SU-DHL-6 (cell line): ENCODE measurements at regions not wholly inside any gene's neighbourhood (a gene's known extent, or its start where the extent isn't known, plus 50 kb on each side); places are given as distances from the start of the nearest gene placed in this dataset.

ENCODE experiments used
- CTCF ChIP-seq: fragments of 200-600 bp; sonication (generic); IDR thresholded peaks from one replicate; pipeline ENCODE4 v1.5.1; 2017; ENCODE audit warnings: antibody characterized with exemption, mild to moderate bottlenecking, low read length, moderate library complexity; ENCODE audit not compliant: insufficient read depth, poor library complexity, severe bottlenecking
- EZH2phosphoT487 ChIP-seq: fragments of 200-600 bp; sonication (generic), shearing (Covaris generic); conservative IDR thresholded peaks from 2 replicates; pipeline ENCODE4 v1.6.1; 2018; ENCODE audit warnings: mild to moderate bottlenecking, antibody characterized with exemption, low read length, moderate library complexity, mixed read lengths

DNA sequence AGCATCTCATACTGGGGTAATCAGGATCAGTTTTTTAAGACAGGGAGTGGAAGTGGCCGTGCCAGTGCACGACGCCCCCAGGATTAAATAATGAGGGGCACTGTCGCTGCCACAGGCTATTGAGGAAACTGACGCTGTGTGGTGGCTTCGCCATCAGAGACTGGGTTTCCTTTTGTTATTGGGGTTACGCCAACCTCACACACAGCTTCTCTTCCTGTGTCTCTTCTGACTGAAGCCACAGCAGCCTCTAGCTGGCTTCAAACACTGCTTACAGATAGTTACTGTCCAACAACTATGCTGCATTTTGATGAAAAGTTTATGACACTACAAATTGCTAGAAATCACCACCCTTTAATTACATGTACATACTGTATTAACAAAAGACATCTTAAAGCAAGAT is 521.9 kb upstream of the SALL3 start:
- TF ChIP-seq CTCF: no peak
- TF ChIP-seq EZH2phosphoT487: no peak
